ENCODE measurements at regions not wholly inside any gene's neighbourhood (a gene's known extent, or its start where the extent isn't known, plus 50 kb on each side); places are given as distances from the start of the nearest gene placed in this dataset.
"Not testable (repeated sequence)": the region's sequence is repeated elsewhere in the genome, so short reads cannot be mapped to it uniquely, and the experiment has no call there.

GRCh38 chr16:87162799-87163198, 154.4 kb downstream of the C16orf95 start:
- POLR2A ChIA-PET; H3K9me3 ChIP-seq; H3K27me3 Mint-ChIP-seq; H3K9me3 Mint-ChIP-seq; H3K4me3 ChIP-seq (ENCODE audit: control insufficient read depth in 1 of 2, extremely low read depth in 1 of 2, low read length in 1 of 2); H3K27ac ChIP-seq (ENCODE audit: low read length); H3K27ac Mint-ChIP-seq; H3K36me3 Mint-ChIP-seq; CTCF ChIA-PET; H3K4me1 ChIP-seq (ENCODE audit: control insufficient read depth in 1 of 2, extremely low read depth in 1 of 2, insufficient read depth in 2 of 2, low read length in 2 of 2); H3K4me3 Mint-ChIP-seq; H3K4me1 Mint-ChIP-seq; H3K36me3 ChIP-seq (ENCODE audit: control insufficient read depth in 2 of 2, extremely low read depth in 1 of 2, insufficient read depth in 1 of 2, low read length in 1 of 2); H3K27me3 ChIP-seq (replicated peaks in 1 of 2; ENCODE audit: control insufficient read depth in 2 of 2, extremely low read depth in 1 of 2, insufficient read depth in 2 of 2, low read length in 1 of 2); ATAC-seq (replicated peaks in 1 of 4); DNase-seq: not testable (repeated sequence)
- 96% methylated on average over 9 of the region's 22 CpGs for WGBS (ENCODE audit: insufficient coverage)

DNA sequence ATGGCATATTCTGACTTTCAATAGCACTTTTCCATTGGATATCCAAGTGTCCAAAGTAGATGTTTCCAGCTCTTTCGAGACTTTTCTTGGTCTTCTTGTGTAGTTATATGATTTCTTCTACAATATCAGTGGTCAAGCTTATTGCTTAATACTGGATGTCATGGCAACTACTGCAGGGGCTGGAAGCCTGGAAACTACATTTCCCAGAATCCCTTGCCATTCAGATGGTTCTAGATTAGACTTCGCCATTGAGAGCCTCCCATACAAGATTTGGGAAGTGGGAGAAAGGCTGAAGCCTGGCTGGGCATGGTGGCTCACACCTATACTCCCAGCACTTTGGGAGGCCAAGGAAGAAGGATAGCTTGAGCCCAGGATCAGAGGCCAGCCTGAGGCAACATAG, 153.6 kb downstream of the C16orf95 start:
- H3K4me3 ChIP-seq (ENCODE audit: control insufficient read depth in 1 of 2, extremely low read depth in 1 of 2, low read length in 1 of 2) = no peak overlapping the region
- WGBS (ENCODE audit: insufficient coverage) = no CpG with 5 or more reads among the region's 2 CpGs
- Mint-ChIP-seq H3K36me3 (no peaks in the 10 kb centered on the region), H3K27ac (no peak overlapping the region), H3K9me3 (peaks cover 3 to 11% (median 8%) of the 10 kb centered on the region in 3 donors), H3K4me3 (no peak overlapping the region), H3K27me3 (peaks cover 1 to 8% of the 10 kb centered on the region in 2 donors), H3K4me1 (no peaks in the 10 kb centered on the region)
- no peak for DNase-seq
- no peak for ATAC-seq (replicated peaks in 1 of 4)
- H3K27ac ChIP-seq (ENCODE audit: low read length) = no peak overlapping the region
- ChIA-PET CTCF (no interaction called here), POLR2A (no interaction called here)
- no peaks in the 10 kb centered on the region for H3K36me3 ChIP-seq (ENCODE audit: control insufficient read depth in 2 of 2, extremely low read depth in 1 of 2, insufficient read depth in 1 of 2, low read length in 1 of 2)
- H3K27me3 ChIP-seq (replicated peaks in 1 of 2; ENCODE audit: control insufficient read depth in 2 of 2, extremely low read depth in 1 of 2, insufficient read depth in 2 of 2, low read length in 1 of 2) = peaks cover 0 to 5% of the 10 kb centered on the region in 2 experiments
- no peaks in the 10 kb centered on the region for H3K9me3 ChIP-seq
- H3K4me1 ChIP-seq (ENCODE audit: control insufficient read depth in 1 of 2, extremely low read depth in 1 of 2, insufficient read depth in 2 of 2, low read length in 2 of 2) = no peaks in the 10 kb centered on the region

- no CpG with 5 or more reads among the region's 4 CpGs for WGBS (ENCODE audit: insufficient coverage)
- Histone ChIP-seq H3K9me3 (no peaks in the 10 kb centered on the region), H3K36me3 (ENCODE audit: control insufficient read depth in 2 of 2, extremely low read depth in 1 of 2, insufficient read depth in 1 of 2, low read length in 1 of 2) (no peaks in the 10 kb centered on the region), H3K4me3 (ENCODE audit: control insufficient read depth in 1 of 2, extremely low read depth in 1 of 2, low read length in 1 of 2) (no peak overlapping the region), H3K27ac (ENCODE audit: low read length) (no peak overlapping the region), H3K4me1 (ENCODE audit: control insufficient read depth in 1 of 2, extremely low read depth in 1 of 2, insufficient read depth in 2 of 2, low read length in 2 of 2) (no peaks in the 10 kb centered on the region), H3K27me3 (replicated peaks in 1 of 2; ENCODE audit: control insufficient read depth in 2 of 2, extremely low read depth in 1 of 2, insufficient read depth in 2 of 2, low read length in 1 of 2) (peaks cover 0 to 5% of the 10 kb centered on the region in 2 experiments)
- Mint-ChIP-seq H3K4me3 (no peak overlapping the region), H3K9me3 (peaks cover 3 to 11% (median 8%) of the 10 kb centered on the region in 3 donors), H3K36me3 (no peaks in the 10 kb centered on the region), H3K4me1 (no peaks in the 10 kb centered on the region), H3K27me3 (peaks cover 1 to 7% of the 10 kb centered on the region in 2 donors), H3K27ac (no peak overlapping the region)
- DNase-seq (no peak), ATAC-seq (replicated peaks in 1 of 4) (no peak)
- ChIA-PET CTCF (no interaction called here), POLR2A (no interaction called here)
These were observed 152.0 kb downstream of the C16orf95 start for GRCh38 chr16:87165151-87165550.

GRCh38 chr16:87165885-87166284, 151.3 kb downstream of the C16orf95 start:
- Mint-ChIP-seq H3K9me3 (peaks cover 3 to 11% (median 8%) of the 10 kb centered on the region in 3 donors), H3K4me1 (no peaks in the 10 kb centered on the region), H3K4me3 (no peak overlapping the region), H3K27me3 (peaks cover 1 to 3% of the 10 kb centered on the region in 2 donors), H3K27ac (no peak overlapping the region), H3K36me3 (no peaks in the 10 kb centered on the region)
- Histone ChIP-seq H3K36me3 (ENCODE audit: control insufficient read depth in 2 of 2, extremely low read depth in 1 of 2, insufficient read depth in 1 of 2, low read length in 1 of 2) (no peaks in the 10 kb centered on the region), H3K27me3 (replicated peaks in 1 of 2; ENCODE audit: control insufficient read depth in 2 of 2, extremely low read depth in 1 of 2, insufficient read depth in 2 of 2, low read length in 1 of 2) (peaks cover 0 to 2% of the 10 kb centered on the region in 2 experiments), H3K9me3 (no peaks in the 10 kb centered on the region), H3K27ac (ENCODE audit: low read length) (no peak overlapping the region), H3K4me3 (ENCODE audit: control insufficient read depth in 1 of 2, extremely low read depth in 1 of 2, low read length in 1 of 2) (no peak overlapping the region), H3K4me1 (ENCODE audit: control insufficient read depth in 1 of 2, extremely low read depth in 1 of 2, insufficient read depth in 2 of 2, low read length in 2 of 2) (no peaks in the 10 kb centered on the region)
- 71% methylated on average over 8 of the region's 9 CpGs for WGBS (ENCODE audit: insufficient coverage)
- DNase-seq = no peak
- ChIA-PET CTCF (no interaction called here), POLR2A (no interaction called here)
- no peak for ATAC-seq (replicated peaks in 1 of 4)

GRCh38 chr16:87166321-87166720, 150.9 kb downstream of the C16orf95 start:
- Mint-ChIP-seq H3K27me3 (peaks cover under 1 to 3% of the 10 kb centered on the region in 2 donors), H3K4me1 (no peaks in the 10 kb centered on the region), H3K9me3 (peaks cover 3 to 11% (median 8%) of the 10 kb centered on the region in 3 donors), H3K4me3 (no peak overlapping the region), H3K36me3 (no peaks in the 10 kb centered on the region), H3K27ac (no peak overlapping the region)
- POLR2A ChIA-PET = no interaction called here
- peaks cover 0 to 2% of the 10 kb centered on the region in 2 experiments for H3K27me3 ChIP-seq (replicated peaks in 1 of 2; ENCODE audit: control insufficient read depth in 2 of 2, extremely low read depth in 1 of 2, insufficient read depth in 2 of 2, low read length in 1 of 2)
- CTCF ChIA-PET = no interaction called here
- 86% methylated on average over 5 of the region's 9 CpGs for WGBS (ENCODE audit: insufficient coverage)
- ATAC-seq (replicated peaks in 1 of 4) = no peak
- DNase-seq = no peak
- no peak overlapping the region for H3K4me3 ChIP-seq (ENCODE audit: control insufficient read depth in 1 of 2, extremely low read depth in 1 of 2, low read length in 1 of 2)
- no peaks in the 10 kb centered on the region for H3K4me1 ChIP-seq (ENCODE audit: control insufficient read depth in 1 of 2, extremely low read depth in 1 of 2, insufficient read depth in 2 of 2, low read length in 2 of 2)
- no peaks in the 10 kb centered on the region for H3K9me3 ChIP-seq
- no peaks in the 10 kb centered on the region for H3K36me3 ChIP-seq (ENCODE audit: control insufficient read depth in 2 of 2, extremely low read depth in 1 of 2, insufficient read depth in 1 of 2, low read length in 1 of 2)
- H3K27ac ChIP-seq (ENCODE audit: low read length) = no peak overlapping the region

- H3K9me3 Mint-ChIP-seq = peaks cover 3 to 11% (median 8%) of the 10 kb centered on the region in 3 donors
These were observed 150.3 kb downstream of the C16orf95 start for GRCh38 chr16:87166934-87167333.

DNA sequence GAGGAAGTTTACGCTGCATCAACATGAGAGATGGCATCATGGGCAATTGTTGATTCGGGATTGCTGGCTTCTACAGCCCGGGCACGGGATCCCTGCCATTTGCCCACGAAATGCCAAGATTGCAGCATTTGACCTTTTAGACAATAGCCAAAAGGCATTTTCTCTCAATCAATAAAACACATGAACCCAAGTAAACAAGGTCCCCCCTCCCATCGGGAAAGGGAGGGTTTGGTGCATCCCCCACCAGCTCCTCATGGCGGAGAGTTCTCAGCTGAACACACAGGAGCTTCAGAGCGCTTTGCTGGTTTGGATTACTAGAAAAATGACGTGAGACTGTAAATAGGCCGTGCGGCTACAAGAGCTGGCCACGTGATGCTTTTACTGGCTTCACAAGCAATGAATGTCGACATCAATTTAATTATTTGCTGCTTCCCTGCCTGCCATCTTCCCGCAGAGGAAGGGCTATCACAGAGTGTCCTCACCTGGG, 147.6 kb downstream of the C16orf95 start:
- no peaks in the 10 kb centered on the region for H3K36me3 Mint-ChIP-seq
- no peak overlapping the region for H3K27ac Mint-ChIP-seq
- WGBS (ENCODE audit: insufficient coverage) = 91% methylated on average over 13 of the region's 14 CpGs
- Histone ChIP-seq H3K9me3 (no peaks in the 10 kb centered on the region), H3K36me3 (ENCODE audit: control insufficient read depth in 2 of 2, extremely low read depth in 1 of 2, insufficient read depth in 1 of 2, low read length in 1 of 2) (no peaks in the 10 kb centered on the region), H3K4me1 (ENCODE audit: control insufficient read depth in 1 of 2, extremely low read depth in 1 of 2, insufficient read depth in 2 of 2, low read length in 2 of 2) (no peaks in the 10 kb centered on the region), H3K4me3 (ENCODE audit: control insufficient read depth in 1 of 2, extremely low read depth in 1 of 2, low read length in 1 of 2) (no peak overlapping the region), H3K27me3 (replicated peaks in 1 of 2; ENCODE audit: control insufficient read depth in 2 of 2, extremely low read depth in 1 of 2, insufficient read depth in 2 of 2, low read length in 1 of 2) (peaks cover 0 to 8% of the 10 kb centered on the region in 2 experiments), H3K27ac (ENCODE audit: low read length) (no peak overlapping the region)
- H3K9me3 Mint-ChIP-seq = peaks cover 3 to 11% (median 4%) of the 10 kb centered on the region in 3 donors
- ChIA-PET CTCF (no interaction called here), POLR2A (no interaction called here)
- H3K4me3 Mint-ChIP-seq = no peak overlapping the region
- peaks cover 0 to 2% of the 10 kb centered on the region in 2 donors for H3K27me3 Mint-ChIP-seq
- no peaks in the 10 kb centered on the region for H3K4me1 Mint-ChIP-seq
- DNase-seq (no peak), ATAC-seq (replicated peaks in 1 of 4) (no peak)

More at GRCh38 chr16:87166934-87167333, 150.3 kb downstream of the C16orf95 start:
- peaks cover 0 to 3% of the 10 kb centered on the region in 2 donors for H3K27me3 Mint-ChIP-seq
- no peak overlapping the region for H3K27ac Mint-ChIP-seq
- H3K4me1 ChIP-seq (ENCODE audit: control insufficient read depth in 1 of 2, extremely low read depth in 1 of 2, insufficient read depth in 2 of 2, low read length in 2 of 2) = no peaks in the 10 kb centered on the region
- no peak overlapping the region for H3K4me3 Mint-ChIP-seq
- ATAC-seq (replicated peaks in 1 of 4) (no peak), DNase-seq (no peak)
- no peaks in the 10 kb centered on the region for H3K4me1 Mint-ChIP-seq
- no peak overlapping the region for H3K4me3 ChIP-seq (ENCODE audit: control insufficient read depth in 1 of 2, extremely low read depth in 1 of 2, low read length in 1 of 2)
- no CpG with 5 or more reads among the region's 1 CpG for WGBS (ENCODE audit: insufficient coverage)
- ChIA-PET POLR2A (no interaction called here), CTCF (no interaction called here)
- H3K36me3 ChIP-seq (ENCODE audit: control insufficient read depth in 2 of 2, extremely low read depth in 1 of 2, insufficient read depth in 1 of 2, low read length in 1 of 2) = no peaks in the 10 kb centered on the region
- H3K27me3 ChIP-seq (replicated peaks in 1 of 2; ENCODE audit: control insufficient read depth in 2 of 2, extremely low read depth in 1 of 2, insufficient read depth in 2 of 2, low read length in 1 of 2) = peaks cover 0 to 2% of the 10 kb centered on the region in 2 experiments
- H3K9me3 ChIP-seq = no peaks in the 10 kb centered on the region
- H3K27ac ChIP-seq (ENCODE audit: low read length) = no peak overlapping the region
- H3K36me3 Mint-ChIP-seq = no peaks in the 10 kb centered on the region

Data from T-cell (primary cell).